Muscle of leg (tissue), 3 donors: ENCODE measurements at regions not wholly inside any gene's neighbourhood (a gene's known extent, or its start where the extent isn't known, plus 50 kb on each side); places are given as distances from the start of the nearest gene placed in this dataset.

ENCODE experiments used
- DNase-seq: peaks from one replicate; pipeline ENCODE4 v3.0.0; 2013
- H3K27ac ChIP-seq: one replicate; pipeline ENCODE4 v1.5.1; 2013; ENCODE audit warnings: mild to moderate bottlenecking, low read length, control low read depth
- H3K27me3 ChIP-seq: one replicate; pipeline ENCODE4 v1.6.1; 2013; ENCODE audit warnings: low read length; ENCODE audit not compliant: control insufficient read depth, insufficient read depth
- H3K36me3 ChIP-seq: one replicate; pipeline ENCODE4 v1.6.1; 2013; ENCODE audit warnings: low read length; ENCODE audit not compliant: control insufficient read depth, insufficient read depth
- H3K4me1 ChIP-seq: one replicate; pipeline ENCODE4 v1.6.1; 2013; ENCODE audit warnings: low read length; ENCODE audit not compliant: control insufficient read depth, insufficient read depth
- H3K4me3 ChIP-seq: one replicate; pipeline ENCODE4 v1.5.1; 2013; ENCODE audit warnings: low read length, control low read depth
- H3K9me3 ChIP-seq: replicated peaks from 2 replicates; pipeline ENCODE4 v1.6.1; 2013; ENCODE audit warnings: low read depth, low read length; ENCODE audit not compliant: control insufficient read depth
- WGBS: methylation state at CpG from one replicate; pipeline ENCODE4 v1.1.5; 2013; ENCODE audit warnings: missing lambda C conversion rate; ENCODE audit not compliant: insufficient coverage; 5-methylcytosine and 5-hydroxymethylcytosine counted together

- no peak for DNase-seq
- Histone ChIP-seq H3K36me3 (no peaks in the 10 kb centered on the region), H3K9me3 (no peaks in the 10 kb centered on the region), H3K4me3 (no peak overlapping the region), H3K27me3 (no peaks in the 10 kb centered on the region), H3K27ac (no peak overlapping the region), H3K4me1 (no peaks in the 10 kb centered on the region)
- no CpG with 5 or more reads among the region's 1 CpG for WGBS
Measured at GRCh38 chr3:167919590-167919989, 176.1 kb downstream of the GOLIM4 start.

- H3K36me3 ChIP-seq, result no peaks in the 10 kb centered on the region
- DNase-seq, result no peak
- peak overlapping the region; percentile 54 for H3K27ac ChIP-seq
- no peaks in the 10 kb centered on the region for H3K9me3 ChIP-seq
- H3K4me3 ChIP-seq, result no peak overlapping the region
- H3K4me1 ChIP-seq, result no peaks in the 10 kb centered on the region
- no CpG with 5 or more reads among the region's 2 CpGs for WGBS
- H3K27me3 ChIP-seq, result no peaks in the 10 kb centered on the region
Measured at GRCh38 chr3:167918686-167919085, 177.0 kb downstream of the GOLIM4 start.

GRCh38 chr3:167918008-167918596, 177.6 kb downstream of the GOLIM4 start:
- H3K4me3 ChIP-seq, result no peak overlapping the region
- peak; percentile 74 for DNase-seq
- no CpG with 5 or more reads among the region's 4 CpGs for WGBS

GRCh38 chr3:167913219-167913835, 177.8 kb downstream of the SERPINI1 start:
- H3K27ac ChIP-seq, result no peak overlapping the region
- DNase-seq, result peak; percentile 31
- 63% methylated on average over 2 of the region's 4 CpGs for WGBS
- H3K4me3 ChIP-seq, result no peak overlapping the region
- no peaks in the 10 kb centered on the region for H3K36me3 ChIP-seq
- no peaks in the 10 kb centered on the region for H3K4me1 ChIP-seq
- no peaks in the 10 kb centered on the region for H3K27me3 ChIP-seq
- no peaks in the 10 kb centered on the region for H3K9me3 ChIP-seq

More at GRCh38 chr3:167918008-167918596, 177.6 kb downstream of the GOLIM4 start:
- no peaks in the 10 kb centered on the region for H3K9me3 ChIP-seq
- peak overlapping the region; percentile 54 for H3K27ac ChIP-seq
- H3K36me3 ChIP-seq, result no peaks in the 10 kb centered on the region
- H3K4me1 ChIP-seq, result no peaks in the 10 kb centered on the region
- H3K27me3 ChIP-seq, result no peaks in the 10 kb centered on the region

GRCh38 chr3:167909952-167910351, 174.4 kb downstream of the SERPINI1 start:
- DNase-seq, result no peak
- Histone ChIP-seq H3K27me3 (no peaks in the 10 kb centered on the region), H3K4me3 (no peak overlapping the region), H3K4me1 (no peaks in the 10 kb centered on the region), H3K36me3 (no peaks in the 10 kb centered on the region), H3K9me3 (no peaks in the 10 kb centered on the region), H3K27ac (no peak overlapping the region)
- WGBS, result 93% methylated on average over 3 of the region's 6 CpGs

- H3K36me3 ChIP-seq, result no peaks in the 10 kb centered on the region
- no CpG with 5 or more reads among the region's 1 CpG for WGBS
- no peak overlapping the region for H3K27ac ChIP-seq
- H3K9me3 ChIP-seq, result no peaks in the 10 kb centered on the region
- H3K4me1 ChIP-seq, result no peaks in the 10 kb centered on the region
- DNase-seq, result no peak
- no peaks in the 10 kb centered on the region for H3K27me3 ChIP-seq
- no peak overlapping the region for H3K4me3 ChIP-seq
Measured at GRCh38 chr3:167909504-167909896, 174.0 kb downstream of the SERPINI1 start.

GRCh38 chr3:167908746-167909503, 173.4 kb downstream of the SERPINI1 start:
- Histone ChIP-seq H3K27ac (no peak overlapping the region), H3K4me3 (no peak overlapping the region), H3K9me3 (no peaks in the 10 kb centered on the region), H3K36me3 (no peaks in the 10 kb centered on the region), H3K27me3 (no peaks in the 10 kb centered on the region), H3K4me1 (no peaks in the 10 kb centered on the region)
- WGBS, result 85% methylated on average over 1 of the region's 5 CpGs
- DNase-seq, result no peak

- WGBS, result 80% methylated on average over 4 of the region's 4 CpGs
- no peak overlapping the region for H3K27ac ChIP-seq
Measured at GRCh38 chr3:167908221-167908620, 172.7 kb downstream of the SERPINI1 start.

GRCh38 chr3:167901138-167901537, 165.6 kb downstream of the SERPINI1 start:
- Histone ChIP-seq H3K36me3 (no peaks in the 10 kb centered on the region), H3K4me1 (no peaks in the 10 kb centered on the region), H3K27me3 (no peaks in the 10 kb centered on the region), H3K9me3 (no peaks in the 10 kb centered on the region), H3K27ac (no peak overlapping the region), H3K4me3 (no peak overlapping the region)
- no peak for DNase-seq
- WGBS, result no CpG with 5 or more reads among the region's 1 CpG

More at GRCh38 chr3:167908221-167908620, 172.7 kb downstream of the SERPINI1 start:
- Histone ChIP-seq H3K9me3 (no peaks in the 10 kb centered on the region), H3K36me3 (no peaks in the 10 kb centered on the region), H3K4me1 (no peaks in the 10 kb centered on the region), H3K4me3 (no peak overlapping the region), H3K27me3 (no peaks in the 10 kb centered on the region)
- DNase-seq, result no peak

- Histone ChIP-seq H3K27me3 (no peaks in the 10 kb centered on the region), H3K27ac (no peak overlapping the region), H3K9me3 (no peaks in the 10 kb centered on the region), H3K4me3 (no peak overlapping the region), H3K4me1 (no peaks in the 10 kb centered on the region), H3K36me3 (no peaks in the 10 kb centered on the region)
- DNase-seq, result no peak
- WGBS, result no CpG with 5 or more reads among the region's 3 CpGs
Measured at GRCh38 chr3:167899093-167899492, 163.6 kb downstream of the SERPINI1 start.
